ENCODE measurements at regions not wholly inside any gene's neighbourhood (a gene's known extent, or its start where the extent isn't known, plus 50 kb on each side); places are given as distances from the start of the nearest gene placed in this dataset.
A peak's percentile ranks its signal among the peaks of the same experiment; 100 is the strongest.

DNA sequence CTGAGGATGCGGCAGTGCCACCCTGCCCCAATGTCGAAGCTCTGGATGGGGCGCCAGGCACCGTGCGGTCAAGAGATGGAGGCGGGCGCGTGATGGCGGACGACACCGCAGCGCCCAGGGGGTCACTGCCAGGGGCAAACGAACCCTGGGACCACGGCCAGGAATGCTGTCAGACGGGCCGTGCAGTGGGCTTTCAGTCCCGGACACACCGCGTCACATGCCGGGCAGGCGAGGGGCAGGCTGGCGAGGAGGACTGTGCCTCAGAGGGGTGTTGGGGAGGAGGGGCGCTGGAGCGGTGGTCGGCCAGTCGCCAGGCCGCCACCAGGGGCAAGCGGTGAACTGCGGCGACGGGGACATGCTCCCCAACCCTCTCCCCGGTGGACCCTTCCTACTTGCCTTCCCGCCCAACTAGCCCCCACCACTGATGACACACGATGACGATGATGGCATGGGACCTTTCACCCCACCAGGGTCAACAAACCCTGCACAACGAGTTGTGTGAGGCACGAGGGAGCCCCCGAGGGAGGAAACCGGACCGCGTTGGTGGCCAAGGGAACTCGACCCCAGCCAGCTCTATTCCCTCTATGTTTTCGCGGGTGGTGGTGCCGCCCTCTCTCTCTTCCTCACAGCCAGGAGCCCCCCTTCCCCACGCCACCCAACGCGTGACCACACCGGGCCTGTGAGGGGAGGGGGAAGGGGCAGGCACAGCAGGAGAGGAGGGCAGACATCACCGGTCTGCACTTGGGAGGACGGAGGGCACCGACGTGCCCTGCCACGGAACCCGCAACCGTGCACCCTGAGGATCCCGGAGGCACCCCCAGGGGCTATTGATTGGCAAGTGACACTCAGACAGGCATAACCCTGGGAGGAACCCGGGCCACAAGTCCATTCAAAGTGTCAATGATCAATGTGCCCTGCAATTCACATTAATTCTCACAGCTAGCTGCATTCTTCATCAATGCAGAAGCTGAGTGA lies 1960.9 kb upstream of the DEFB115 start:
- Histone ChIP-seq H3K36me3 (ENCODE audit: control insufficient read depth, insufficient read depth, low read length) (no peaks in the 10 kb centered on the region), H3K27ac (ENCODE audit: insufficient read depth, low read length, poor library complexity, severe bottlenecking) (no peak overlapping the region), H3K27me3 (ENCODE audit: control insufficient read depth, insufficient read depth, low read length) (no peaks in the 10 kb centered on the region), H3K4me1 (ENCODE audit: control insufficient read depth, insufficient read depth, low read length, poor library complexity, severe bottlenecking) (no peaks in the 10 kb centered on the region), H3K4me3 (ENCODE audit: low read depth, low read length) (no peak overlapping the region), H3K9me3 (ENCODE audit: control insufficient read depth in 2 of 2, low read length in 2 of 2) (peaks cover 0 to 29% of the 10 kb centered on the region in 2 experiments)
- Mint-ChIP-seq H3K36me3 (peaks cover 9% of the 10 kb centered on the region), H3K4me3 (no peak overlapping the region), H3K27me3 (no peaks in the 10 kb centered on the region), H3K9me3 (peaks cover 0 to 29% (median 15%) of the 10 kb centered on the region in 7 donors), H3K27ac (no peak overlapping the region), H3K4me1 (no peaks in the 10 kb centered on the region)
- ATAC-seq (ENCODE audit: low read depth in 2 of 2) (no peak), DNase-seq (no peak)

DNA sequence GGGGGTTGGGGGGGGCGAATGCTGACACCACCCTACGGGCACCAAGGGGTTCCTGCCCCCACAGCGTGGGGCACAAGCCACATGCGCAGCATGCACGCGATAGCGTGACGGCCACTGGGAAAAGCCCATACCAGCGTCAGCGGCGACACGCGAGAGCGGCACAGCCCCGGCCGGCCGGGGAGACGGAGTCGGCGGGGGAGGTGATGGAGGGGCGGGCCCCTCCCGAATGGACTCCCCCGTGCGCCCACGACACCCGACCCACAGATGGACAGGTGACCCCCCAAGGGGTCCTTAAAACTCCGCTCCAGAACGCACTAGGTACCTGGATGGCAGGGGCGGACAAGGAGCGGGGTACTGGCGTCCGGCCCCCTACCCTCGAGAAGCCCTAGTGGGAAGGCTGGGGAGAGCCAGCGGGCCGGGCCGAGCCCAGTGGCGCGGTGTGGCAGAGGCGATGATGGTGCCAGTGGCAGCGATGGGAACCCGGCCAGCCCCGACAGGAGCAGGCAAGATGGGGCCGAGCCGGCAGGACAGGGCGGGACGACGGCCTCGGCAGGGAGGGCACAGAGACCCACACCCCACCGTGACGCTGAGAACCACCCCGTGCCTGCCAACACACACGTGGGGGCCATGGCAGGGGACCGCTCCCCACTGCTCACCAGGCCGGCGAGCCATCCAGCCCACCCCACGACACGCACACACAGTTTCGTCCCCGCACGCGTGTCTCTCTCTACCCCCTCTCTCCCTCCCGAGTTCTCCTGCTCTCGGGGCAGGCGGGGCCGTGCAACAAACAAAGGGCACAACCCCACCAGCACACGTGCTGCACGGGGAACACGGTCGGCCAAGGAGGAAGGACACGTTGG lies 1959.8 kb upstream of the DEFB115 start:
- H3K9me3 ChIP-seq (ENCODE audit: control insufficient read depth in 2 of 2, low read length in 2 of 2), result peaks cover 0 to 35% of the 10 kb centered on the region in 2 experiments
- H3K4me3 ChIP-seq (ENCODE audit: low read depth, low read length), result no peak overlapping the region
- no peak for DNase-seq
- no peak overlapping the region for H3K4me3 Mint-ChIP-seq
- no peaks in the 10 kb centered on the region for H3K27me3 Mint-ChIP-seq
- H3K4me1 Mint-ChIP-seq, result no peaks in the 10 kb centered on the region
- H3K27ac Mint-ChIP-seq, result no peak overlapping the region
- H3K4me1 ChIP-seq (ENCODE audit: control insufficient read depth, insufficient read depth, low read length, poor library complexity, severe bottlenecking), result no peaks in the 10 kb centered on the region
- no peak overlapping the region for H3K27ac ChIP-seq (ENCODE audit: insufficient read depth, low read length, poor library complexity, severe bottlenecking)
- ATAC-seq (ENCODE audit: low read depth in 2 of 2), result no peak
- H3K9me3 Mint-ChIP-seq, result peaks cover 0 to 29% (median 15%) of the 10 kb centered on the region in 7 donors
- H3K36me3 Mint-ChIP-seq, result peaks cover 9% of the 10 kb centered on the region
- no peaks in the 10 kb centered on the region for H3K36me3 ChIP-seq (ENCODE audit: control insufficient read depth, insufficient read depth, low read length)
- no peaks in the 10 kb centered on the region for H3K27me3 ChIP-seq (ENCODE audit: control insufficient read depth, insufficient read depth, low read length)

- DNase-seq (no peak), ATAC-seq (ENCODE audit: low read depth in 2 of 2) (no peak)
- Histone ChIP-seq H3K4me3 (ENCODE audit: low read depth, low read length) (no peak overlapping the region), H3K36me3 (ENCODE audit: control insufficient read depth, insufficient read depth, low read length) (no peaks in the 10 kb centered on the region), H3K9me3 (ENCODE audit: control insufficient read depth in 2 of 2, low read length in 2 of 2) (peaks cover 0 to 37% of the 10 kb centered on the region in 2 experiments), H3K27ac (ENCODE audit: insufficient read depth, low read length, poor library complexity, severe bottlenecking) (no peak overlapping the region), H3K4me1 (ENCODE audit: control insufficient read depth, insufficient read depth, low read length, poor library complexity, severe bottlenecking) (no peaks in the 10 kb centered on the region), H3K27me3 (ENCODE audit: control insufficient read depth, insufficient read depth, low read length) (no peaks in the 10 kb centered on the region)
- H3K9me3 Mint-ChIP-seq, result peaks cover 0 to 34% (median 19%) of the 10 kb centered on the region in 7 donors
- H3K27me3 Mint-ChIP-seq, result no peaks in the 10 kb centered on the region
- peak overlapping the region in 1 of 3 donors; percentile 38 for H3K27ac Mint-ChIP-seq
- H3K36me3 Mint-ChIP-seq, result peaks cover 12% of the 10 kb centered on the region
- H3K4me1 Mint-ChIP-seq, result no peaks in the 10 kb centered on the region
- H3K4me3 Mint-ChIP-seq, result no peak overlapping the region
Measured at GRCh38 chr20:29298271-29298590, 1959.2 kb upstream of the DEFB115 start.

DNA sequence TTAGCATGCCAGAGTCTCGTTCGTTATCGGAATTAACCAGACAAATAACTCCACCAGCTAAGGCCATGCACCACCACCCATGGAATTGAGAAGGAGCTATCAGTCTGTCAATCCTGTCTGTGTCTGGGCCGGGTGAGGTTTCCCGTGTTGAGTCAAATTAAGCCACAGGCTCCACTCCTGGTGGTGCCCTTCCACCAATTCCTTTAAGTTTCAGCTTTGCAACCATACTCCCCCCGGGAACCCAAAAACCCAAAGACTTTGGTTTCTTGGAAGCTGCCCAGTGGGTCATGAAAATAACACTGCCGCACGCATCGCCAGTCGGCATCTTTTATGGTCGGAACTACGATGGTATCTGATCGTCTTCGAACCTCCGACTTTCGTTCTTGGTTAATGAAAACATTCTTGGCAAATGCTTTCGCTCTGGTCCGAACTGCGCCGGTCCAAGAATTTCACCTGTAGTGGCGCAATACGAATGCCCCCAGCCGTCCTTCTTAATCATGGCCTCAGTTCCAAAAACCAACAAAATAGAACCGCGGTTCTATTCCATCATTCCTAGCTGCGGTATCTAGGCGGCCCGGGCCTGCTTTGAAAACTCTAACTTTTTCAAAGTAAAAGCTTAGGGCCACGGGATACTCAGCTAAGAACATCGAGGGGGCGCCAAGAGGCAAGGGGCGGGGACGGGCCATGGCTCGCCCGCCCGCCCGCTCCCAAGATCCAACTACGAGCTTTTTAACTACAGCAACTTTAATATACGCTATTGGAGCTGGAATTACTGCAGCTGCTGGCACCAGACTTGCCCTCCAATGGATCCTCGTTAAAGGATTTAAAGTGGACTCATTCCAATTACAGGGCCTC lies 1958.5 kb upstream of the DEFB115 start:
- Histone ChIP-seq H3K4me1 (ENCODE audit: control insufficient read depth, insufficient read depth, low read length, poor library complexity, severe bottlenecking) (no peaks in the 10 kb centered on the region), H3K9me3 (ENCODE audit: control insufficient read depth in 2 of 2, low read length in 2 of 2) (peaks cover 0 to 40% of the 10 kb centered on the region in 2 experiments), H3K27ac (ENCODE audit: insufficient read depth, low read length, poor library complexity, severe bottlenecking) (no peak overlapping the region), H3K27me3 (ENCODE audit: control insufficient read depth, insufficient read depth, low read length) (no peaks in the 10 kb centered on the region), H3K4me3 (ENCODE audit: low read depth, low read length) (no peak overlapping the region), H3K36me3 (ENCODE audit: control insufficient read depth, insufficient read depth, low read length) (no peaks in the 10 kb centered on the region)
- Mint-ChIP-seq H3K4me3 (no peak overlapping the region), H3K9me3 (peaks cover 0 to 37% (median 19%) of the 10 kb centered on the region in 7 donors), H3K27me3 (no peaks in the 10 kb centered on the region), H3K27ac (no peak overlapping the region), H3K36me3 (peaks cover 14% of the 10 kb centered on the region), H3K4me1 (no peaks in the 10 kb centered on the region)
- peak in 1 of 3 donors; percentile 10 for DNase-seq
- ATAC-seq (ENCODE audit: low read depth in 2 of 2), result no peak

DNA sequence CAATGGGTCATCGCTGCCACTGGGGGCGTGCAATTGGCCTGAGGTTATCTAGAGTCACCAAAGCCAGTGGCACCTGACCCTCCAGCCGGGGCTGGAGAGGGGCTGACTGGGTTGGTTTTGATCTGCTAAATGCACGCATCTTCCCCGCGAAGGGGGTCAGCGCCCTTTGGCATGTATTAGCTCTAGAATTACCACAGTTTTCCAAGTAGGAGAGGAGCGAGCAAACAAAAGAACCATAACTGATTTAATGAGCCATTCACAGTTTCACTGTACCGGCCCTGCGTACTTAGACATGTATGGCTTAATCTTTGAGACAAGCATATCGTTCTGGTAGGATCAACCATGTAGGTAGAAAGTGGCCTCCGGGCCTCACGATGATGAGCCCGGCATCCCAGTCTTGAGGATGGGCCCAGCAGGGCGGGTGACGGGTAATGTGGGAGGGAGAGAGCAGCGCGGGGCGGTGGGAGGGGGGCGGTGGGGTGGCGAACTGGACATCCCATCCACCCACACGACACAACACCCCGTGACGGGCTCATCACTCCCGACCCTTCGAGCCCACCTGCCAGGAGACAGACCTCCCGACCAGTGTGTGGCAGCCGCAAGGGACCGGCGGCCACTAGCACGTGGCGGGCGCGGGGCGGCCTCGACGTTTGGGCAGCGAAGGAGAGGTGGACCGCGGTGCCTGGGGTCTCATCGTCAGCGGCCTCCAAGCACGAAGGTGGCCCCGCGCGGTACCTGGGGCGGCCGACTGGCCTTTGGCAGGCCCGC lies 1957.5 kb upstream of the DEFB115 start:
- peak overlapping the region in 1 of 3 donors; percentile 69 for H3K27ac Mint-ChIP-seq
- H3K27me3 ChIP-seq (ENCODE audit: control insufficient read depth, insufficient read depth, low read length), result no peaks in the 10 kb centered on the region
- H3K9me3 Mint-ChIP-seq, result peaks cover 0 to 40% (median 17%) of the 10 kb centered on the region in 7 donors
- ATAC-seq (ENCODE audit: low read depth in 2 of 2) (no peak), DNase-seq (no peak)
- H3K27me3 Mint-ChIP-seq, result no peaks in the 10 kb centered on the region
- H3K27ac ChIP-seq (ENCODE audit: insufficient read depth, low read length, poor library complexity, severe bottlenecking), result no peak overlapping the region
- no peaks in the 10 kb centered on the region for H3K36me3 ChIP-seq (ENCODE audit: control insufficient read depth, insufficient read depth, low read length)
- H3K4me1 ChIP-seq (ENCODE audit: control insufficient read depth, insufficient read depth, low read length, poor library complexity, severe bottlenecking), result no peaks in the 10 kb centered on the region
- H3K4me3 ChIP-seq (ENCODE audit: low read depth, low read length), result no peak overlapping the region
- peaks cover 0 to 40% of the 10 kb centered on the region in 2 experiments for H3K9me3 ChIP-seq (ENCODE audit: control insufficient read depth in 2 of 2, low read length in 2 of 2)
- H3K4me1 Mint-ChIP-seq, result peaks cover 0 to 2% (median under 1%) of the 10 kb centered on the region in 4 donors
- no peak overlapping the region for H3K4me3 Mint-ChIP-seq
- peaks cover 14% of the 10 kb centered on the region for H3K36me3 Mint-ChIP-seq

GRCh38 chr20:29300579-29301551 lies 1956.6 kb upstream of the DEFB115 start:
- no peaks in the 10 kb centered on the region for H3K36me3 ChIP-seq (ENCODE audit: control insufficient read depth, insufficient read depth, low read length)
- H3K9me3 ChIP-seq (ENCODE audit: control insufficient read depth in 2 of 2, low read length in 2 of 2), result peaks cover 0 to 40% of the 10 kb centered on the region in 2 experiments
- Mint-ChIP-seq H3K36me3 (peaks cover 19% of the 10 kb centered on the region), H3K4me3 (no peak overlapping the region), H3K9me3 (peaks cover 0 to 46% (median 17%) of the 10 kb centered on the region in 7 donors), H3K4me1 (peaks cover 0 to 10% (median 1%) of the 10 kb centered on the region in 4 donors), H3K27me3 (no peaks in the 10 kb centered on the region), H3K27ac (no peak overlapping the region)
- H3K4me3 ChIP-seq (ENCODE audit: low read depth, low read length), result no peak overlapping the region
- DNase-seq, result no peak
- no peak for ATAC-seq (ENCODE audit: low read depth in 2 of 2)
- H3K27me3 ChIP-seq (ENCODE audit: control insufficient read depth, insufficient read depth, low read length), result no peaks in the 10 kb centered on the region
- H3K27ac ChIP-seq (ENCODE audit: insufficient read depth, low read length, poor library complexity, severe bottlenecking), result no peak overlapping the region
- H3K4me1 ChIP-seq (ENCODE audit: control insufficient read depth, insufficient read depth, low read length, poor library complexity, severe bottlenecking), result no peaks in the 10 kb centered on the region
